Epithelial cell of proximal tubule (primary cell): ENCODE measurements at regions not wholly inside any gene's neighbourhood (a gene's known extent, or its start where the extent isn't known, plus 50 kb on each side); places are given as distances from the start of the nearest gene placed in this dataset.
"Not testable (repeated sequence)": the region's sequence is repeated elsewhere in the genome, so short reads cannot be mapped to it uniquely, and the experiment has no call there.

Source experiments
- DNase-seq: peaks from one replicate; pipeline ENCODE4 v3.0.0-alpha.2; 2011; ENCODE audit warnings: low read depth
- H3K4me3 ChIP-seq: 2 replicates; pipeline ENCODE4 v1.5.1; 2011; ENCODE audit warnings: low read depth, mild to moderate bottlenecking, low read length
- TF ChIP-seq, protein P1 (sequence below): conservative IDR thresholded peaks from 2 replicates; pipeline ENCODE4 v1.5.1; 2012; ENCODE audit warnings: low read depth, mild to moderate bottlenecking, low read length

DNA sequence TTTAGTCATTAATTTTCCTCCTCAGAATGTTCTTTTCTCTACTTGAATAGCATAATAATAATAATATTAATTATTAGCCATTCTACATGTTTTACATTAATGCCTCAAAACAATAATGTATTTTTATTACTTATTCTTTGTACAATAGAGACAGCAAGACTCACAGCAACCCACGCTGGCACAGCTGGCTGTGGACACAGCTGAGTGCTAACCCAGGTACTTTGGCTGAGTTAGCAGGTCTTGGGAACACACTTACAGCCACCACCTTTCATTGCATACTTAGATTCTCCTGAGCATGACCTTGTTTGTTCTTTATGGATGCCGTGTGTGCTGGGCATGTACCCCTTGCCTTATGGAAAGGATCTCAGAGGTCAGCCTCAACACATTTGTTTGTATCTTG is 260.2 kb upstream of the ST6GAL2 start:
- no peak overlapping the region for H3K4me3 ChIP-seq
- TF ChIP-seq, protein P1, sequence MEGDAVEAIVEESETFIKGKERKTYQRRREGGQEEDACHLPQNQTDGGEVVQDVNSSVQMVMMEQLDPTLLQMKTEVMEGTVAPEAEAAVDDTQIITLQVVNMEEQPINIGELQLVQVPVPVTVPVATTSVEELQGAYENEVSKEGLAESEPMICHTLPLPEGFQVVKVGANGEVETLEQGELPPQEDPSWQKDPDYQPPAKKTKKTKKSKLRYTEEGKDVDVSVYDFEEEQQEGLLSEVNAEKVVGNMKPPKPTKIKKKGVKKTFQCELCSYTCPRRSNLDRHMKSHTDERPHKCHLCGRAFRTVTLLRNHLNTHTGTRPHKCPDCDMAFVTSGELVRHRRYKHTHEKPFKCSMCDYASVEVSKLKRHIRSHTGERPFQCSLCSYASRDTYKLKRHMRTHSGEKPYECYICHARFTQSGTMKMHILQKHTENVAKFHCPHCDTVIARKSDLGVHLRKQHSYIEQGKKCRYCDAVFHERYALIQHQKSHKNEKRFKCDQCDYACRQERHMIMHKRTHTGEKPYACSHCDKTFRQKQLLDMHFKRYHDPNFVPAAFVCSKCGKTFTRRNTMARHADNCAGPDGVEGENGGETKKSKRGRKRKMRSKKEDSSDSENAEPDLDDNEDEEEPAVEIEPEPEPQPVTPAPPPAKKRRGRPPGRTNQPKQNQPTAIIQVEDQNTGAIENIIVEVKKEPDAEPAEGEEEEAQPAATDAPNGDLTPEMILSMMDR = no peak
- no peak for DNase-seq

DNA sequence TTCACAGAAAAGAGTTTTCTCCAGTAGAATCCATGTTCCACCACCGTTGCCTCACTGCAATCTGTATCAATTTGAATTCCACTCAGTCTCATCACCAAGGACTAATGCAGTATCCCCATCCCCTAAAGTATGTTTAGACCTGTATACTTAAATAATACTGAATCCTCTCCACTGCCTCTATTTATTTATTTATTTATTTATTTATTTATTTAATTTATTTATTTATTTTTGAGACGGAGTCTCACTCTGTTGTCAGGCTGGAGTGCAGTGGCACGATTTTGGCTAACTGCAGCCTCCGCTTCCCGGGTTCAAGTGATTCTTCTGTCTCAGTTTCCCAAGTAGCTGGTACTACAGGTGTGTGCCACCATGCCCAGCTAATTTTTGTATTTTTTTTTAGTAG is 260.7 kb upstream of the ST6GAL2 start:
- DNase-seq, H3K4me3 ChIP-seq: not testable (repeated sequence)

DNA sequence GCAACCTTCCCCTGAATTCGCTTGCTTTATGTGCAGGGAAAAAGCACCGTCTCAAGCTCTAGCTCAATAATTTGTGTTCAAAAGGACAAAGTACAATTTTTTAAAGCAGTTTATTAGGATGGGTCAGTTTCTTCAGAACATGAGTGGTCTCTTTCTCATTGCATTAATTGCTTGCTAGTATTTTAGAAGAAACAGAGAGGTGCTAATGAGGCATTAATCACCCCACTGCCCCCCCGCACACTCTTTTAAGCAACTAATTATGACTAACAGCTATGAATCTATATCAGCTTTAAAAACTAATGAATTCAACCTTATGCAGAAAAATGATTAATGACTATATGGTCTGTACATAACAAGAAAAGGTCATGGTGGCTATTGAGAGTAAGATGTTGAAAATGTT is 262.1 kb upstream of the ST6GAL2 start:
- TF ChIP-seq, protein P1 = no peak
- H3K4me3 ChIP-seq = no peak overlapping the region
- DNase-seq = no peak

DNA sequence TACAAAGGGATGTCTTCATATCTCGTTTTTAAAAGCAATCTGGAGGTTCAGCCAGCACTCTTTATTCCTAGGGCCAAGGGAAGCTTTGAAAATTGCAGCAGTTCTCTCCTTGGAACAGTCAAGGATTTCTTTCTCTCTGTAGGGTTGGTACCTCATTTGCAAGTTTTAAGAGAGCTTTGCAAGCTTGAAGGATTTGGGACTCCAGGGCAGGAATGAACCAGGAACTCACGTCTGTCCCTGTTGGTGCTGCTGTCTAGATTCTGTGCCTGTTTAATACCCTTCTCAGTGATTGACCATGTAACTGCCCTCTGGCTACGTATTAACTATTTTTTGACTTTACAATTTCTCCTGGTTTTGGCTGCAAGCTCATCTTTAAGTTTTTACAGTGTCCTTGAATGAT is 262.5 kb upstream of the ST6GAL2 start:
- TF ChIP-seq, protein P1 = no peak
- no peak overlapping the region for H3K4me3 ChIP-seq
- no peak for DNase-seq

DNA sequence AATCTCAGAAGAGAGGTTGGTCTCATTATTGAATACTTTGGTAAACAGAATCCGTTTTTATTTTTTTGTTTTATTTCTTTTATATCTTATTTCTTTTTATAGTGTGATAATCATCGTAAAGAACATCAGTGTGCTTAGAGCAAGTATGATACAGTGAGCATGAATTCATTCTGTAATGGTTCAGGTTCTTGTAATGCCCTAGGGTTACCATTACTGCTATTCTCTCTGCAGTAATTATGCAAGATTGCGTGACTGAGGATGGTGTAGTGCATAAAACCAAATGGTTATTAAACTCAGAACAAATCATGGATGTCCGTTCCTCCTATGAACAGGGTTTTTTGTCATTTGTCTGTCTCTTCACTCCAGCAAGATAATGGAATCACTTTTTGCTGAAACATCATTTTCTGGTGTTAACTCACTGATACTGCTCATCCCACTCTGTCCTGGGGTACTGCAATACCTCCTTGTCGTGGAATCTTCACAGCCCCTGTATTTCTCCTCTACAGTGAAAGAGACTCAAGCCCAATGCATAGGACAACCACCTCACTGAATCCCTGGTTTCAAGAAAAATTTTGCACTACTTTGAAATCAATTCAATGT is 274.8 kb upstream of the ST6GAL2 start:
- DNase-seq = no peak
- TF ChIP-seq, protein P1 = no peak
- no peak overlapping the region for H3K4me3 ChIP-seq

DNA sequence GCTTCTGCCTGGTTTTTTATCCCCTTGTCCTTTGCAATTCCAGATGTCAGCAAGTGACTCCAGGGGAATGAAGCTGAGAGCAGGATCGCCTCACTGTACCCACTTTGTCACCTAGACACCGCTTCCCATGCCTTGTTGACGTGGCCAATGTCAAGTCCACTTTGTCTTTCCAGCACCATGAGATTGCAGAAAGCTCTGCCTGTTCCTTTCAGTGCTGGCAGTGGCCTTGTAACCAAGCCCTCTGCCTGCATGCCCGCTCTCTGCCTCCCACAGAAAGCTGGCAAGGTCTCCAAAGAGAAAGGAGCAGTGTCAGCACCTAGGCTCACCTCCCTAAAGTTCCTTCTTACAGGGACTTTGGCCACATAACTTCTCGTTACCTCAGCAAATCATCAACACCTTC is 282.2 kb upstream of the ST6GAL2 start:
- no peak for DNase-seq
- TF ChIP-seq, protein P1 = no peak
- H3K4me3 ChIP-seq = no peak overlapping the region

DNA sequence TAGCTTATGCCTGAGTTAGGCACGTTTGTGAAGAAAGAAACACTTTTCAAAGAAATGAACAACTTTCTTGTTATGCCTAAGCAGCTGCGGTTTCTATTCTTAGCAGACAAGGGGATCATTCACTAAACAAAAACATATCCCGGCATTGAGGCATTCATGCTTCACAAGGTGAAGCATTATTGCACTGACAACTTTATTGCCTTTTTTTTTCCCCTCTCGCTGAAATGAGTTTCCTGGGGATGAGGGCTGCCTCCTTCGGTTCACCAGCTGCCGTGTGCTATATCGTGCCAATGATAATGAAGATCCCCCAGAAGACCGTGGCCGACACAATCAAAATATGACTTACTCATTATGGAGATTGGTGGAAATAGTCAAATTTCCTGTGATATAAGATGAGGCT is 288.2 kb upstream of the ST6GAL2 start:
- H3K4me3 ChIP-seq = no peak overlapping the region
- no peak for DNase-seq
- TF ChIP-seq, protein P1 = no peak
